Embryonic facial prominence (tissue), 1 donor: ENCODE measurements at regions not wholly inside any gene's neighbourhood (a gene's known extent, or its start where the extent isn't known, plus 50 kb on each side); places are given as distances from the start of the nearest gene placed in this dataset.

Source experiments
- DNase-seq: peaks from one replicate; pipeline ENCODE4 v3.0.0-alpha.2; 2016; ENCODE audit errors: extremely low spot score

- DNase-seq: no peak
Observed at GRCh38 chrX:46447384-46447783, 97.8 kb downstream of the ZNF674 start.

GRCh38 chrX:46446727-46447378, 98.4 kb downstream of the ZNF674 start:
- DNase-seq: peak; percentile 6

- no peak for DNase-seq
Observed at GRCh38 chrX:46444011-46444410, 101.2 kb downstream of the ZNF674 start.

- DNase-seq: no peak
Observed at GRCh38 chrX:46436744-46437143, 108.5 kb downstream of the ZNF674 start.

GRCh38 chrX:46433892-46434291, 111.3 kb downstream of the ZNF674 start:
- DNase-seq: no peak

- peak; percentile 27 for DNase-seq
Observed at GRCh38 chrX:46408553-46409407, 136.4 kb downstream of the ZNF674 start.

- no peak for DNase-seq
Observed at GRCh38 chrX:46407753-46408130, 137.5 kb downstream of the ZNF674 start.

GRCh38 chrX:46407036-46407752, 138.0 kb downstream of the ZNF674 start:
- no peak for DNase-seq

- DNase-seq: no peak
Observed at GRCh38 chrX:46404774-46405173, 140.4 kb downstream of the ZNF674 start.

GRCh38 chrX:46400530-46401443, 144.4 kb downstream of the ZNF674 start:
- no peak for DNase-seq

- no peak for DNase-seq
Observed at GRCh38 chrX:46398874-46399273, 146.3 kb downstream of the ZNF674 start.

- DNase-seq: no peak
Observed at GRCh38 chrX:46398126-46398525, 147.1 kb downstream of the ZNF674 start.

GRCh38 chrX:46386511-46386910, 158.7 kb downstream of the ZNF674 start:
- no peak for DNase-seq

GRCh38 chrX:46383006-46383405, 162.2 kb downstream of the ZNF674 start:
- DNase-seq: no peak

- no peak for DNase-seq
Observed at GRCh38 chrX:46382595-46382994, 162.6 kb downstream of the ZNF674 start.

GRCh38 chrX:46381630-46382029, 163.6 kb downstream of the ZNF674 start:
- no peak for DNase-seq

- no peak for DNase-seq
Observed at GRCh38 chrX:46380148-46380752, 165.0 kb downstream of the ZNF674 start.

GRCh38 chrX:46376246-46376885, 168.9 kb downstream of the ZNF674 start:
- no peak for DNase-seq

GRCh38 chrX:46375831-46376230, 169.4 kb downstream of the ZNF674 start:
- DNase-seq: no peak

- no peak for DNase-seq
Observed at GRCh38 chrX:46374371-46374770, 170.8 kb downstream of the ZNF674 start.

- DNase-seq: no peak
Observed at GRCh38 chrX:46367491-46367890, 177.7 kb downstream of the ZNF674 start.
